Peyer's patch (tissue), 4 donors: ENCODE measurements at regions not wholly inside any gene's neighbourhood (a gene's known extent, or its start where the extent isn't known, plus 50 kb on each side); places are given as distances from the start of the nearest gene placed in this dataset.

Experiments used
- POLR2A ChIP-seq, 2 donors: fragments of 450-650 bp; IDR thresholded peaks; one replicate each; pipeline ENCODE4 v1.5.1; 2017; ENCODE audit warnings: antibody characterized with exemption in 2 of 2, mild to moderate bottlenecking in 2 of 2, moderate library complexity in 2 of 2
- TF ChIP-seq, protein P1 (sequence below), 6 experiments: fragments of 450-650 bp in 4 of 6; fragments of 200-600 bp in 2 of 6; sonication (generic) in 1 of 6; IDR thresholded peaks; one replicate each; pipeline ENCODE4 v1.5.1; 2017 to 2019; ENCODE audit warnings: antibody characterized with exemption in 6 of 6, mild to moderate bottlenecking in 3 of 6, moderate library complexity in 1 of 6

DNA sequence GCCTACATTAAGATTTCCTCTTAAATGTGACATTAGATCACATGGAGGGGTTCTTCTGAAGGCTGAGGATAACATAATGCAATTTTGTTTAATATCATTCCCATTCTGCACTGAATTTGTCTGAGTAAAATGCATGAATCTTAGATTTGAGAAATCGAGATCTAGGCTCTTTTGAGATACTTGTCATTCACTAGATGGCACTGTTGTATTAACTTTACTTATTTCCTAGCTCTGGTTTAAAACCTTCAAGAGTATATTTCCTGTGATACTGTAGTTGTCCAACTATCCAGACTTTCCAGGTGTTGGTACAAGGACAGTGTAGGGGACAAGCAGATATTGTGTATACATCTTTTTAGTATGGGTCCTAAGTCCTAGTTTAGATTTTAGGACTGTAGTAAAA is 91.7 kb upstream of the SEL1L start:
- TF ChIP-seq, protein P1, sequence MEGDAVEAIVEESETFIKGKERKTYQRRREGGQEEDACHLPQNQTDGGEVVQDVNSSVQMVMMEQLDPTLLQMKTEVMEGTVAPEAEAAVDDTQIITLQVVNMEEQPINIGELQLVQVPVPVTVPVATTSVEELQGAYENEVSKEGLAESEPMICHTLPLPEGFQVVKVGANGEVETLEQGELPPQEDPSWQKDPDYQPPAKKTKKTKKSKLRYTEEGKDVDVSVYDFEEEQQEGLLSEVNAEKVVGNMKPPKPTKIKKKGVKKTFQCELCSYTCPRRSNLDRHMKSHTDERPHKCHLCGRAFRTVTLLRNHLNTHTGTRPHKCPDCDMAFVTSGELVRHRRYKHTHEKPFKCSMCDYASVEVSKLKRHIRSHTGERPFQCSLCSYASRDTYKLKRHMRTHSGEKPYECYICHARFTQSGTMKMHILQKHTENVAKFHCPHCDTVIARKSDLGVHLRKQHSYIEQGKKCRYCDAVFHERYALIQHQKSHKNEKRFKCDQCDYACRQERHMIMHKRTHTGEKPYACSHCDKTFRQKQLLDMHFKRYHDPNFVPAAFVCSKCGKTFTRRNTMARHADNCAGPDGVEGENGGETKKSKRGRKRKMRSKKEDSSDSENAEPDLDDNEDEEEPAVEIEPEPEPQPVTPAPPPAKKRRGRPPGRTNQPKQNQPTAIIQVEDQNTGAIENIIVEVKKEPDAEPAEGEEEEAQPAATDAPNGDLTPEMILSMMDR (IDR thresholded peaks at IDR 0.05): peak in 3 of 6 experiments; percentile 27 to 33 (median 28)
- no peak for TF ChIP-seq POLR2A (IDR thresholded peaks at IDR 0.05)
